GM23338 (cell line): ENCODE measurements at regions not wholly inside any gene's neighbourhood (a gene's known extent, or its start where the extent isn't known, plus 50 kb on each side); places are given as distances from the start of the nearest gene placed in this dataset.
"Not testable (repeated sequence)": the region's sequence is repeated elsewhere in the genome, so short reads cannot be mapped to it uniquely, and the experiment has no call there.

ENCODE experiments used
- CTCF ChIP-seq, 2 experiments: fragments of 200-600 bp in 1 of 2; sonication (generic) in 1 of 2; conservative IDR thresholded peaks; 2 replicates each; pipeline versions ENCODE4 v1.5.1 to v1.6.1; 2016 to 2017; ENCODE audit warnings: antibody characterized with exemption in 2 of 2, low read depth in 2 of 2, mild to moderate bottlenecking in 2 of 2, moderate library complexity in 1 of 2
- REST ChIP-seq: IDR thresholded peaks from one replicate; pipeline ENCODE4 v1.6.1; 2018; ENCODE audit warnings: antibody characterized with exemption; ENCODE audit not compliant: unreplicated experiment

- not testable (repeated sequence) for TF ChIP-seq CTCF (conservative IDR thresholded peaks at IDR 0.05; ENCODE audit: low read depth in 2 of 2); REST
Observed at GRCh38 chr9:67106659-67107058, 114.3 kb upstream of the SPATA31A3 start.
